HCT116 (cell line): ENCODE measurements at regions not wholly inside any gene's neighbourhood (a gene's known extent, or its start where the extent isn't known, plus 50 kb on each side); places are given as distances from the start of the nearest gene placed in this dataset.

Experiments
- ATAC-seq: fragments of 200-7000 bp; cut with Tn5 transposase; 2 replicates; pipeline ENCODE4 v1.9.1; 2020; ENCODE audit warnings: mild to moderate bottlenecking, moderate library complexity
- BruUV-seq: library from RNA; stranded (reverse); fragments of 400-500 nt; replicated peaks from 2 replicates; lab custom pipeline; 2021; lab: Mats Ljungman, UMichigan
- CTCF ChIA-PET: fragments of 300-600 bp; sonication (Branson Sonifier 250); formaldehyde crosslinking; loops from one replicate; lab custom pipeline; 2021; ENCODE audit warnings: antibody characterized with exemption; lab: Charles Lee
- POLR2A ChIA-PET: fragments of 300-600, 350-600 bp; sonication (Branson Sonifier 250); formaldehyde crosslinking; loops from one replicate; lab custom pipeline; 2021; ENCODE audit warnings: antibody characterized with exemption; lab: Charles Lee
- RAD21 ChIA-PET, 2 experiments: fragments of 300-600 bp; sonication (Branson Sonifier 250); formaldehyde crosslinking; loops; one replicate each; lab custom pipeline; 2023; ENCODE audit warnings: low total read pairs in 2 of 2; ENCODE audit not compliant: uncharacterized antibody in 2 of 2, unreplicated experiment in 2 of 2, low non-redundant PET in 1 of 2; lab: Charles Lee
- DNase-seq: peaks from one replicate; pipeline ENCODE4 v3.0.0-alpha.2; 2010; ENCODE audit warnings: low read depth, low spot score
- H2AFZ ChIP-seq: fragments of 200-600 bp; shearing (Covaris generic), sonication (generic); 2 replicates; pipeline ENCODE4 v1.6.1; 2017; ENCODE audit warnings: low read depth, mixed run types, mixed read lengths, antibody characterized with exemption, low read length; ENCODE audit not compliant: poor library complexity, severe bottlenecking
- H3K27ac ChIP-seq: 2 replicates; pipeline ENCODE4 v1.5.1; 2012; ENCODE audit warnings: low read depth, low read length
- H3K27me3 ChIP-seq: fragments of 200-600 bp; sonication (generic); 2 replicates; pipeline ENCODE4 v1.6.1; 2016; ENCODE audit warnings: mixed run types, low read length, mixed read lengths; ENCODE audit not compliant: insufficient read depth
- H3K36me3 ChIP-seq, 2 experiments: fragments of 200-500 bp in 1 of 2; fragments of 200-600 bp in 1 of 2; sonication (Bioruptor generic) in 1 of 2; sonication (generic) in 1 of 2; 2 replicates each; pipeline versions ENCODE4 v1.5.1 to v1.6.1; 2014 to 2016; ENCODE audit warnings: low read length in 2 of 2, inconsistent platforms in 1 of 2, mixed read lengths in 1 of 2, mixed run types in 1 of 2; ENCODE audit not compliant: insufficient read depth in 2 of 2, control insufficient read depth in 1 of 2
- H3K4me1 ChIP-seq, 2 experiments: fragments of 200-600 bp in 1 of 2; sonication (generic) in 1 of 2; 2 replicates each; pipeline versions ENCODE4 v1.5.1 to v1.6.1; 2012 to 2017; ENCODE audit warnings: low read length in 2 of 2, inconsistent platforms in 1 of 2, mild to moderate bottlenecking in 1 of 2, mixed read lengths in 1 of 2, mixed run types in 1 of 2, moderate library complexity in 1 of 2; ENCODE audit not compliant: insufficient read depth in 2 of 2, control insufficient read depth in 1 of 2
- H3K4me2 ChIP-seq: fragments of 200-600 bp; sonication (generic); 2 replicates; pipeline ENCODE4 v1.6.1; 2017; ENCODE audit warnings: mixed run types, low read length, mixed read lengths
- H3K4me3 ChIP-seq, 2 experiments: fragments of 200-600 bp in 1 of 2; sonication (generic) in 1 of 2; replicated peaks in 1 of 2; 2 replicates each; pipeline ENCODE4 v1.5.1; 2011 to 2016; ENCODE audit warnings: low read length in 2 of 2, control low read depth in 1 of 2, low read depth in 1 of 2, mild to moderate bottlenecking in 1 of 2, mixed read lengths in 1 of 2, mixed run types in 1 of 2
- H3K79me2 ChIP-seq: fragments of 200-600 bp; sonication (generic); 2 replicates; pipeline ENCODE4 v1.6.1; 2017; ENCODE audit warnings: mild to moderate bottlenecking, mixed run types, low read length, moderate library complexity, mixed read lengths; ENCODE audit not compliant: insufficient read depth
- H3K9ac ChIP-seq: fragments of 200-600 bp; sonication (generic); 2 replicates; pipeline ENCODE4 v1.6.1; 2016; ENCODE audit warnings: low read length, mixed read lengths
- H3K9me2 ChIP-seq: fragments of 200-600 bp; sonication (generic), shearing (Covaris generic); 2 replicates; pipeline ENCODE4 v1.6.1; 2017; ENCODE audit warnings: mixed run types, mild to moderate bottlenecking, moderate library complexity; ENCODE audit not compliant: insufficient read depth
- H3K9me3 ChIP-seq, 2 experiments: fragments of 200-500 bp in 1 of 2; fragments of 200-600 bp in 1 of 2; sonication (Bioruptor generic) in 1 of 2; sonication (generic) in 1 of 2; 2 replicates each; pipeline ENCODE4 v1.6.1; 2014 to 2017; ENCODE audit warnings: low read length in 2 of 2, mixed read lengths in 2 of 2, inconsistent platforms in 1 of 2, low read depth in 1 of 2, mild to moderate bottlenecking in 1 of 2, mixed run types in 1 of 2, moderate library complexity in 1 of 2; ENCODE audit not compliant: control insufficient read depth in 1 of 2, insufficient read depth in 1 of 2
- H4K20me1 ChIP-seq: fragments of 200-600 bp; sonication (generic), shearing (Covaris generic); 2 replicates; pipeline ENCODE4 v1.6.1; 2017; ENCODE audit warnings: mixed run types, mild to moderate bottlenecking, moderate library complexity; ENCODE audit not compliant: insufficient read depth
- ATF3 ChIP-seq: IDR thresholded peaks from 2 replicates; pipeline ENCODE4 v1.6.1; 2012
- EGR1 ChIP-seq: IDR thresholded peaks from 2 replicates; pipeline ENCODE4 v1.6.1; 2012; ENCODE audit warnings: low read depth
- POLR2A ChIP-seq: IDR thresholded peaks from 2 replicates; pipeline ENCODE4 v1.7.0; 2011; ENCODE audit warnings: borderline replicate concordance; ENCODE audit not compliant: insufficient read depth, insufficient read length; ENCODE audit errors: extremely low read depth
- POLR2AphosphoS5 ChIP-seq: IDR thresholded peaks from 2 replicates; pipeline ENCODE4 v1.6.1; 2011; ENCODE audit warnings: mild to moderate bottlenecking, low read depth, low read length, moderate library complexity
- RAD21 ChIP-seq: IDR thresholded peaks from 2 replicates; pipeline ENCODE4 v1.6.1; 2012; ENCODE audit warnings: low read depth, mild to moderate bottlenecking
- REST ChIP-seq: IDR thresholded peaks from 2 replicates; pipeline ENCODE4 v1.6.1; 2012; ENCODE audit warnings: low read depth
- TCF7L2 ChIP-seq: IDR thresholded peaks from 2 replicates; pipeline ENCODE4 v1.7.0; 2011; ENCODE audit warnings: borderline replicate concordance, inconsistent platforms; ENCODE audit not compliant: insufficient read depth, insufficient read length; ENCODE audit errors: extremely low read depth
- ZFX ChIP-seq: fragments of 450-650 bp; IDR thresholded peaks from 2 replicates; pipeline ENCODE4 v1.6.1; 2017
- intact Hi-C: fragments of 100-400 bp; cut with micrococcal nuclease; formaldehyde crosslinking; loops from 2 replicates; pipeline ENCODE4 v1.10.0; 2022

GRCh38 chr5:30808996-30809395 lies 384.5 kb upstream of the CDH6 start:
- Histone ChIP-seq H3K9me3 (peaks cover 27 to 28% of the 10 kb centered on the region in 2 experiments; a peak in 2 of 4 replicates), H3K9ac (no peak overlapping the region), H3K27me3 (no peaks in the 10 kb centered on the region), H4K20me1 (no peaks in the 10 kb centered on the region), H3K4me1 (no peaks in the 10 kb centered on the region), H3K36me3 (no peaks in the 10 kb centered on the region), H3K4me2 (no peak overlapping the region), H3K27ac (no peak overlapping the region), H3K79me2 (no peaks in the 10 kb centered on the region), H2AFZ (no peak overlapping the region), H3K9me2 (no peaks in the 10 kb centered on the region), H3K4me3 (no peak overlapping the region)
- intact Hi-C loops, result no loop called here
- BruUV-seq, result no TSS peak
- POLR2A ChIA-PET, result no interaction called here
- TF ChIP-seq POLR2AphosphoS5, result no peak
- TF ChIP-seq ATF3, result no peak
- TF ChIP-seq RAD21, result no peak
- TF ChIP-seq ZFX, result no peak
- no peak for TF ChIP-seq POLR2A
- no peak for TF ChIP-seq TCF7L2
- TF ChIP-seq REST, result no peak
- no peak for TF ChIP-seq EGR1
- CTCF ChIA-PET, result no interaction called here
- no peak for DNase-seq
- RAD21 ChIA-PET, result no interaction called here
- ATAC-seq, result no peak
